Activated CD4-positive, alpha-beta T cell treated with anti-CD3 and anti-CD28 coated beads, Interleukin-10, Interleukin-2, amounts not matched to agents 100 ng/mL and 50 ng/mL, durations not matched to agents 16 hours and 8 hours (primary cell): ENCODE measurements at regions not wholly inside any gene's neighbourhood (a gene's known extent, or its start where the extent isn't known, plus 50 kb on each side); places are given as distances from the start of the nearest gene placed in this dataset.
"Not testable (repeated sequence)": the region's sequence is repeated elsewhere in the genome, so short reads cannot be mapped to it uniquely, and the experiment has no call there.

Experiments
- DNase-seq: peaks from one replicate; pipeline ENCODE4 v3.0.0-alpha.2; 2020

GRCh38 chr4:116536024-116536423 is 549.4 kb downstream of the TRAM1L1 start:
- not testable (repeated sequence) for DNase-seq

DNA sequence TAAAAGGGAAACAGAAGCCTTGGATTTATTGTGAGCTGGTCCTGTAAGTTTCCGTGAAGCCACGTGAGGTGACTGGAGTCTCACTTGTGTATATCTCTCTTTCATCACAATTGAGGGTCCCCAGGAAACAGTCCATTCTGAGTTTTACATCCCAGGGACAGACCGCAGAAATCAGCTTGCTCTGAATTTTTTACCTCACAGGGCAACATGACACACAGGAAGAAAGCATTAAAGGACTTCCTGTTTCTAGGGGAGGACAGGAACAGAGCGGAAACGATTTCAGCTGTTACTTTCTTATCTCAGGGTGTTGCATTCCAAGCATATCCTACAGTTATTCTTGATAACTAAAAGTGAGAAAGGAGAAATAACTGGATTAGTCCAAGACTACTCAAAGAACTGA is 553.5 kb downstream of the TRAM1L1 start:
- DNase-seq, result peak; percentile 3

DNA sequence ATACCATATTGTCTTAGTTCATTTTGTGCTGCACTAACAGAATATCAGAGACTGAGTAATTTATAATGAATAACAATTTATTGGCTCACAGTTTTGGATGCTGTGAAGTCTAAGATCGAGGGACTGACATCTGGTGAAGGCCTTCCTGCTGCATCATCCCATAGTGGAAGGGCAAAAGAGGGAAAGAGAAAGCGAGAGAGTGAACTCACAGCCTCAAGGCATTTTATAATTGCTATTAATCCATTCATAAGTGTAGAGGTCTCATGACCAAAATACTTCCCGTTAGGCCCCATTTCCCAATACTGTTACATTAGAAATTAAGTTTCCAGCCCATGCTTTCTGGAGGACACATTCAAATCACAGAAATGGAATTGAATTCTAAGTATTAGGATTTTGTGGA is 554.4 kb downstream of the TRAM1L1 start:
- DNase-seq, result no peak

DNA sequence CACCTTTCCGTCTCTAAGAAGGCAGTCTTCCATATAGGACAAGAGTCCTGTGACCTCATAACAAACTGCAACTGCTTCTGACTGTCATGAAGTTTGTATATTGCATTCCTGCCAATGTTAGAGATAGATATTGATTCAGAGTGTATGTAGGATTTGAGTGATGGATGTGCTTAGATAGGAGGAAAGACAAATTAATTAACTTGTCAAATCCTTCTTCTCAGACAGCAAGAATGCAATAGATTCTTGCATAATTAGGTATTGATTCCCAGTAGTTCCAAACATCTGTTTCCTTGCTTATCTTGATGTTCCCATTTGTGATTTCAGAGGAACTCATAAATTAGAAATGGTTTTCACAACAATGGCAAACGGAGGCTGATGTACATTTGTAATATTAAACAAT is 555.3 kb downstream of the TRAM1L1 start:
- DNase-seq, result no peak

DNA sequence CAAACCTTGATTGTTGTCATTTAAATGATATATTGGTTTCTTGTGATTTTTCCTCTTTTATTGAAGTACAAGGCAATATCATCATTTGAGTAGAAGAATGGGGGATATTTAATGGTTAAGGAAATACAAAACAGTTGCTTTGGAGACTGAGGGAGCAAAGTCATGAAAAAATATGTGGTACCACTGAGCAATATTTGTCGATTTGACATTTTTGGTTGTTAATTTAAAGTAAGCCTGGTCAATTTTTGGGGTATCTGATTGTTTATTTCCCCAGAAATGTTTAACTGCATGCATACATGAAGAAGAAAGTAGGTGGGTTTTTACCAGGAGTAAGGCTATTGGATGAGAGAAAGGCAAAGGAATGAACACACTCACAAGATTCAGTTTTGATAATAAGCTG is 556.2 kb downstream of the TRAM1L1 start:
- no peak for DNase-seq

DNA sequence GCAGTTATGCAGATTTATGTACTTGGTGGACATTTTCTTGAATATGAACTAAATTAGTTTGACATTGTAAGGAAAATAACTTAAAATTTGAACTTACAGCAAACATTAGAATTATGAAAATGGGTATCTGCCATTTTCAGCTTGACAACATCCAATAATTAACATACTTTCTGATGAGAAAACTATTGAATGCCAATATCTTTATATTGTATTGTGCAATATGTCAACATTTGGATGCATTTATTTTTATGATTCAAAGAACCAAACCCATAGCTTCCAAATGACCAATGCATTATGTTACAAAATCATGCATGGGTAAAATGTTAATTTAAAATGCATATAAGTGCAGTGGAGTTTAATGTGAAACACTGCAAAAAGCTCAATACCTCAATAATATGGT is 562.5 kb downstream of the TRAM1L1 start:
- no peak for DNase-seq

DNA sequence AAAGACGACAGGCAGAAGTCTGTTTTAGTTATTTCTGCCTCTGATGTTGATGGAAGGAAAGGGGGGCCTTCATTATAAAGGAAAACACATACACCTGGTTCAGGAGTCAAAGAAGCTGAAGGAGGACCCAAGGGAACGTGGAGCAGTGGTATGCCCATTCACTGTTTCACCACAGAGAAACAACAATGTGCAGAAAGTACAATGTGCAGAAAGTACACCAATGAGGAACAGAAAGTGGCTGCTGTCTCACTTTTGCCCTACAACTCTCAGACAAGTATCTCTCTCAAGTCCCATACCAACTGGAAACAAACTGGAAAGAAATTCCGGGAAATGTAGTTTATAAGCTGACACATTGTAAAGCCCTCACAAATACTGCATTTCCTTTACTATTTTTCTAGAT is 564.5 kb downstream of the TRAM1L1 start:
- no peak for DNase-seq

DNA sequence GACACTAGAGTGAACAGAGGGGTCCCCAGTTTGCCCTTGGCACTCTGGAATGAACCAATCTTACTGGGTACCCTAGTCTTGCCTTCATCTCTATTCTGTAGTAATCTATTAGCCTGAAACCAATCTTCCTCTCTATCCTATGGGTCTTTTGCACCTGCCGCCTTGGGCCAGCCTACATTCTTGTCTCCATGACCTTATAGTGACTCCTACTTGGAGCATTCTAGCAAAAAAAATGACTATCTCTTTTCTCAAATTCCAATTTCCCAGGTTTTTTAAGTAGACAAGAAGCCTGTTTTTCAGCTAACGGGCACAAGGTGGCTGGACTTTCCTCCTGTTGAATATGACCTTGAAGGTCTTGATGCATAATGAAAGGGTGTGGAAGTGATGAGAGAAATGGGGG is 568.7 kb downstream of the TRAM1L1 start:
- DNase-seq, result no peak

GRCh38 chr4:116515959-116516358 is 569.4 kb downstream of the TRAM1L1 start:
- DNase-seq, result no peak

DNA sequence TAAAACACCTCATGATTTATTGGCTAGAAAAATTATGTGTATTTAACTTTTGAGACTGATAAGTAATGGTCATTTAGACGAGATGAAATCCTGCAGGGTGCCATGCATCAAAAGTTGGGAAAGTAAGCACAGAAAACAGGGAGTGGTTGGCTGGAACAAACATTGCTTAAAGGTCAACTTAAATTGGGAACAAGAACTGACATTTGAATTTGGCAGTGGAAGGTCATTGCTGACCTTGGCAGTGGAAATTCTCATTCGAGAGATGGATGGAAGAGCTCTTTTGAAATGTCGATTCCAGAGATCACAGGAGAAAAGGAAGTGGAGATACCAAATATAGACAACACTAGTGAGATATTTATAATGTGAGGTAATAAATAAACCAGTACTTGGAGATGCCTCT is 572.8 kb downstream of the TRAM1L1 start:
- no peak for DNase-seq

- DNase-seq, result no peak
These were observed 583.4 kb downstream of the TRAM1L1 start for GRCh38 chr4:116501954-116502353.

DNA sequence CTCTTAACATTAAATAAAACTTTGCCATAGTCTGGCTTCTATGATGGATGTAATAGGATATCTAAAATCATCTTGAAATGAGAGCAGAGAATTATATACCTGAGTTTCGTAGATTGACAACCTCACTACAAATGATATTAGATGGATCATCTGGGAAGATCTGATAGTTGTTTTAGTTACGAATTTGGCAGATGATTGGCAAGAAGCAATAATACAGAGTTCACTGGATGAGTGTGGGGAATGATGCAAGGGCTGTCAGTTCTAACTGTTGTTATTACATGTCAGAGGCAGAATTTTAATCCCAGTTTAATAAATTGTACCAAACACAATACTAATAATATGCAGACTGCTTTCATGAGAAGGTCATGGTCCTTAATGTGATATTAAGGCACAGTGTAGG is 585.2 kb downstream of the TRAM1L1 start:
- no peak for DNase-seq

- no peak for DNase-seq
These were observed 595.6 kb downstream of the TRAM1L1 start for GRCh38 chr4:116489739-116490138.

- DNase-seq, result no peak
These were observed 599.0 kb downstream of the TRAM1L1 start for GRCh38 chr4:116486401-116486800.

DNA sequence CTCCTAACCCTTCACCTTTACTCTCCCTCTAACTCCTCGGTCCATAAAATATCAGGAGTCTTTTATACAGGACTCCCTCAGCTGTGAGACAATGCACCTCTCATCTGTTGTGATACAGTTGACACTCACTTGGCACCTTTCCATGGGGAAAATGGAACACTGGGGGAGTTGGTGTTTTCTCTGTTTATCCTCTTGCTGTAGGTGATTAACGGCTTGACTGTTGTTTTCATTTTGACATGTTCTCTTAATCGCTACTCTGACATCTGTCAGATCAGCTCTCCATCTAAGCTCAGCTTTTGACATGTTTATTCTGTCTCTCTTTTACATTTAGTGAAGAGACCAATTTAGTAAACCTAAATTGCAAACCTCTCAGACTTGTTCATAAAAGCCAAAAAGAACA is 604.8 kb downstream of the TRAM1L1 start:
- DNase-seq, result no peak

DNA sequence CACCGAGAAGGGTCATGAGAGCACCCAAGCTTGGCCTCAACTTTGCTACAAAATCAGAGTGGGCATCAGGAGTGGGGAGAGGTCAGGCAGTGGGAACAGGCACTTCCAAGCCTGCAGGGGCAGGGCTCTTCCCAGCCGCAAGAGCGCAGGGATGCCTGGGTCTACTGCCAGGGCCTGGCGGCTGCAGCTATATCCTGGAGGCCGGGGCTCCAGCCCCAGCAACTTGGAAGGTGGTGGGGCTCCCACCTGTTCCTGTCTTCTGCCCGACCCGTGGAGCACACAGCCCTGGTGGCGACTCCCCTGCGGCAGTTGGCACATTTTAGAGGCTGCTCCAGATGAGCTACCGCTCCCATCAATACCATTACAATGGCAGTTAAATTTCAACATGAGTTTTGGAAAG is 607.0 kb downstream of the TRAM1L1 start:
- no peak for DNase-seq

DNA sequence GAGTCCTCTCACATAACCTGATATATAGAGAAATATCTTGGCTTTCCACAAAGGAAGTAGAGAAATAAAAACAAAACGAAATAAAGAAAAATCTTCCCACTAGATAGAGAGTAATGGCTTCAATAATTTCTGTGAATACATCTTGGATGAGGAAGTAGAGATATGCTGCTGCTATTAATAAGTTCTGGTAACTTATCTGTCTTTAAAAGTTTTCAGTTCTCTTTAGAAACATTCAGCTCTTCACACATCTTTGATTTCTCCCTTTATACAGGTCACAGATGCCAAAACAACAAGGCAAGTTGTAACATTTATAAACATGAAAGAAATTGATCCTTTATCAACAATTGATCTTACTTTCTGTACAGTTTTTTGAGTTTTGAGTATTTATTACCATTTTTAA is 615.8 kb downstream of the TRAM1L1 start:
- no peak for DNase-seq

DNA sequence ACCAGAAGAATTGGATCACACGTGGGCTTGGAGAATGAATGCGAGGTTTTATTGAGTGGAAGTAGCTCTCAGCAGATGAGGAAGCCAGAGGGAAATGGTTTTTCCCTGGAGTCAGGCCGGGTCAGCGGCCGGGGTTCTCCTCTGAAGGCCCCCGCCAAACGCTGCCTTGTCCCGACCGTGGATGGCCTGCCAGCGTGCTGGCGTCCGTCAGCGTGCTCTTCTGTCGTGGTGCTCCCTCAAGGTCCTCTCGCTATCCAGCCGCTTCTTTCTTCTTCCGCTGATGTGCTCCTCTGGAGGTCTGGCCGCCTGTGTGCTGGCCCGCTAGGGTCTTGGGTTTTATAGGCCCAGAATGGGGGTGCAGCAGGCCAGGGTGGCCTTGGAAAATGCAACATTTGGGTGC is 632.2 kb downstream of the TRAM1L1 start:
- no peak for DNase-seq

- DNase-seq, result no peak
These were observed 635.6 kb downstream of the TRAM1L1 start for GRCh38 chr4:116449764-116450163.

GRCh38 chr4:116444117-116444516 is 641.3 kb downstream of the TRAM1L1 start:
- DNase-seq, result no peak

- no peak for DNase-seq
These were observed 646.2 kb downstream of the TRAM1L1 start for GRCh38 chr4:116438981-116439729.

DNA sequence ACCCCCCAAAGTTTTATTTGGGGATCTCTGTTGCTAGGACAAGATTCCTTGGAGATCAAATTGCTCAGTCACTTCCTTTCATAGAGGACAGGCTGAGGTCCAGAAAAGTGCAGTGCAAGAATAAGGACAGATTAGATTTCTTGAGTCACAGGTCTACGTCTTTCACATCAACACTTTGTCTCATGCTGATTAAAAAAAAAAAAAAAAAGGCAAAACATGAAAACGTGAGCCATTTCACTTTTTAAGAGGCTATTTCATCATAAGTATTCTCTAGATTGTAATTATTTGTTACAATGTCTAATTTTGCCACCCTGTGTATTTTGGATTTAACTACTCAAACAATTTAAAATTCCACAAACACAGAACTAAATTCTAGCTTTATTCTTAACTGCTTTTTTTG is 647.0 kb downstream of the TRAM1L1 start:
- DNase-seq, result no peak

DNA sequence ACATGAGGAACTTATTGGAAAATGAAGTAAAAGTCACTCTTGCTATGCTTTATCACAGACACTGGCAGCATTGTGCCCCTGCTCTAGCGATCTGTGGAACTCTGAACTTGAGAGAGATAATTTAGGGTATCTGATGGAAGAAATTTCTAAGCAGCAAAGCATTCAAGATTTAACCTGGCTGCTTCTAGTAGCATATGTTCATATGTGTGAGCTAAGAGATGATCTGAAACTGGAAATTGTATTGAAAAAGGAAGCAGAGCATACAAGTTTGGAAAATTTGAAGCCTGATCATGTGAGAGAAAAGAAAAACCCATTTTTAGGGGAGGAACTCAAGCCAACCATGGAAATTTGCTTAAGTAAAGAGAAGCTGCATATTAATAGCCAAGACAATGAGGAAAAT is 657.7 kb downstream of the TRAM1L1 start:
- DNase-seq, result no peak

- DNase-seq, result no peak
These were observed 672.2 kb downstream of the TRAM1L1 start for GRCh38 chr4:116413222-116413621.

DNA sequence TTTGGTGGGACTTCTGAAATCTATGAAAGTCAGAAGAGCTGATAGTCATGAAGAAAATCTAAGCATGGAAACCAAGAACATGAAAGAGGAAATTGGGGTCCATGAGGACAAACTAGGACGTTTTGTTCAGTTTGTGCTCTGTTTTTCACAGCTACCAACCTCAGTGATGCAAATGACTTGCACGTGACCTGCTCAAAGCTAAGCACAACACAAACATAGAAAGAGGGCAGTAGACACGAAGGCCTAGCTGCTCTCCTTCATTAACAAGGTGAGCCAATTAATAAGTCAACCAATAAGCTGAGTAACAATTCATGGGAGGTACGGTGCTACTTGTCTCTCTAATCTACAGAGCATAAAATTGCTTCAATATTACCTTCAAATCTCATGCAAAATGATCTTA is 684.1 kb downstream of the TRAM1L1 start:
- no peak for DNase-seq

- DNase-seq, result no peak
These were observed 684.9 kb downstream of the TRAM1L1 start for GRCh38 chr4:116400480-116400879.
